GM23338 (cell line): ENCODE measurements at regions not wholly inside any gene's neighbourhood (a gene's known extent, or its start where the extent isn't known, plus 50 kb on each side); places are given as distances from the start of the nearest gene placed in this dataset.

ENCODE experiments used
- ATAC-seq: fragments of 200-7000 bp; cut with Tn5 transposase; 3 replicates; pipeline ENCODE4 v1.9.1; 2020
- DNase-seq: peaks from one replicate; pipeline ENCODE4 v3.0.0-alpha.2; 2015; ENCODE audit warnings: low spot score
- H2AFZ ChIP-seq: fragments of 200-600 bp; sonication (generic); 2 replicates; pipeline ENCODE4 v1.8.0; 2016; ENCODE audit warnings: antibody characterized with exemption, mild to moderate bottlenecking, moderate library complexity
- H3F3A ChIP-seq: fragments of 200-600 bp; sonication (generic); replicated peaks from 2 replicates; pipeline ENCODE4 v1.8.0; 2017; ENCODE audit warnings: antibody characterized with exemption, mixed run types, low read depth
- H3K27ac ChIP-seq: fragments of 200-600 bp; sonication (generic); 2 replicates; pipeline ENCODE4 v1.6.1; 2016; ENCODE audit warnings: low read depth
- H3K27me3 ChIP-seq: fragments of 200-600 bp; sonication (generic); 2 replicates; pipeline ENCODE4 v1.8.0; 2016; ENCODE audit warnings: mild to moderate bottlenecking, mixed run types, moderate library complexity; ENCODE audit not compliant: insufficient read depth
- H3K36me3 ChIP-seq: fragments of 200-600 bp; sonication (generic); 2 replicates; pipeline ENCODE4 v1.8.0; 2016; ENCODE audit warnings: mild to moderate bottlenecking; ENCODE audit not compliant: insufficient read depth
- H3K4me1 ChIP-seq: fragments of 200-600 bp; sonication (generic); 2 replicates; pipeline ENCODE4 v1.8.0; 2016; ENCODE audit warnings: mild to moderate bottlenecking, moderate library complexity; ENCODE audit not compliant: insufficient read depth
- H3K4me2 ChIP-seq: fragments of 200-600 bp; sonication (generic); 2 replicates; pipeline ENCODE4 v1.7.1; 2017; ENCODE audit warnings: mixed run types
- H3K4me3 ChIP-seq: fragments of 200-600 bp; sonication (generic); 2 replicates; pipeline ENCODE4 v1.6.1; 2016; ENCODE audit warnings: mixed run types
- H3K79me2 ChIP-seq: fragments of 200-600 bp; sonication (generic); replicated peaks from 2 replicates; pipeline ENCODE4 v1.8.0; 2017; ENCODE audit warnings: mild to moderate bottlenecking; ENCODE audit not compliant: insufficient read depth
- H3K9me2 ChIP-seq: fragments of 200-600 bp; sonication (generic); 2 replicates; pipeline ENCODE4 v1.8.0; 2017; ENCODE audit not compliant: insufficient read depth
- H4K20me1 ChIP-seq: fragments of 200-600 bp; sonication (generic); replicated peaks from 2 replicates; pipeline ENCODE4 v1.8.0; 2017; ENCODE audit warnings: mild to moderate bottlenecking; ENCODE audit not compliant: insufficient read depth
- H3K27ac Mint-ChIP-seq: 2 replicates; pipeline ENCODE4 v1.8.0; 2020; ENCODE audit warnings: inconsistent platforms, mild to moderate bottlenecking, moderate library complexity, mixed read lengths
- H3K27me3 Mint-ChIP-seq: 3 replicates; pipeline ENCODE4 v1.8.0; 2022; ENCODE audit warnings: low read depth, mild to moderate bottlenecking, moderate library complexity, mixed read lengths, inconsistent platforms; ENCODE audit not compliant: insufficient read depth, poor library complexity
- H3K36me3 Mint-ChIP-seq: 3 replicates; pipeline ENCODE4 v1.8.0; 2021; ENCODE audit warnings: low read depth, mild to moderate bottlenecking, inconsistent platforms, moderate library complexity, mixed read lengths
- H3K4me1 Mint-ChIP-seq: 3 replicates; pipeline ENCODE4 v1.8.0; 2020; ENCODE audit warnings: mild to moderate bottlenecking, inconsistent platforms, mixed read lengths
- H3K4me3 Mint-ChIP-seq: 3 replicates; pipeline ENCODE4 v1.8.0; 2021; ENCODE audit warnings: moderate library complexity, mild to moderate bottlenecking, inconsistent platforms, mixed read lengths
- H3K9me3 Mint-ChIP-seq: 3 replicates; pipeline ENCODE4 v1.8.0; 2020; ENCODE audit warnings: moderate library complexity, mild to moderate bottlenecking, inconsistent platforms, mixed read lengths
- CREB1 ChIP-seq: fragments of 250-450 bp; sonication (Bioruptor Pico); IDR thresholded peaks from 2 replicates; pipeline ENCODE4 v1.5.0; 2020; ENCODE audit warnings: low read depth, mild to moderate bottlenecking, moderate library complexity
- EZH2 ChIP-seq: fragments of 200-600 bp; sonication (generic); IDR thresholded peaks from one replicate; pipeline ENCODE4 v1.8.0; 2017; ENCODE audit warnings: antibody characterized with exemption, mild to moderate bottlenecking, low read depth; ENCODE audit not compliant: unreplicated experiment
- EZH2phosphoT487 ChIP-seq: fragments of 200-600 bp; sonication (generic); IDR thresholded peaks from one replicate; pipeline ENCODE4 v1.8.1; 2018; ENCODE audit warnings: antibody characterized with exemption; ENCODE audit not compliant: unreplicated experiment
- JUNB ChIP-seq: IDR thresholded peaks from one replicate; pipeline ENCODE4 v1.6.1; 2016; ENCODE audit warnings: antibody characterized with exemption; ENCODE audit not compliant: unreplicated experiment
- NANOG ChIP-seq: IDR thresholded peaks from 2 replicates; pipeline ENCODE4 v1.6.1; 2016; ENCODE audit warnings: antibody characterized with exemption, borderline replicate concordance
- POLR2AphosphoS5 ChIP-seq: IDR thresholded peaks from 2 replicates; pipeline ENCODE4 v1.6.1; 2016; ENCODE audit warnings: antibody characterized with exemption, low read depth
- STAT1 ChIP-seq: IDR thresholded peaks from one replicate; pipeline ENCODE4 v1.6.1; 2016; ENCODE audit warnings: antibody characterized with exemption; ENCODE audit not compliant: unreplicated experiment
- ZNF114 ChIP-seq: fragments of 250-450 bp; sonication (Bioruptor Pico); IDR thresholded peaks from 2 replicates; pipeline ENCODE4 v1.5.0; 2020; ENCODE audit warnings: mild to moderate bottlenecking, moderate library complexity
- ZNF331 ChIP-seq: fragments of 250-450 bp; sonication (Bioruptor Pico); IDR thresholded peaks from 2 replicates; pipeline ENCODE4 v1.5.0; 2020; ENCODE audit warnings: low read depth, mild to moderate bottlenecking, moderate library complexity
- TF ChIP-seq, protein P1 (sequence below), 2 experiments: fragments of 200-600 bp in 1 of 2; sonication (generic) in 1 of 2; conservative IDR thresholded peaks; 2 replicates each; pipeline versions ENCODE4 v1.5.1 to v1.6.1; 2016 to 2017; ENCODE audit warnings: antibody characterized with exemption in 2 of 2, low read depth in 2 of 2, mild to moderate bottlenecking in 2 of 2, moderate library complexity in 1 of 2
- TF ChIP-seq, protein P2 (sequence below): IDR thresholded peaks from 2 replicates; pipeline ENCODE4 v1.6.1; 2016; ENCODE audit warnings: antibody characterized with exemption
- TF ChIP-seq, protein P3 (sequence below): IDR thresholded peaks from one replicate; pipeline ENCODE4 v1.6.1; 2018; ENCODE audit warnings: antibody characterized with exemption; ENCODE audit not compliant: unreplicated experiment

DNA sequence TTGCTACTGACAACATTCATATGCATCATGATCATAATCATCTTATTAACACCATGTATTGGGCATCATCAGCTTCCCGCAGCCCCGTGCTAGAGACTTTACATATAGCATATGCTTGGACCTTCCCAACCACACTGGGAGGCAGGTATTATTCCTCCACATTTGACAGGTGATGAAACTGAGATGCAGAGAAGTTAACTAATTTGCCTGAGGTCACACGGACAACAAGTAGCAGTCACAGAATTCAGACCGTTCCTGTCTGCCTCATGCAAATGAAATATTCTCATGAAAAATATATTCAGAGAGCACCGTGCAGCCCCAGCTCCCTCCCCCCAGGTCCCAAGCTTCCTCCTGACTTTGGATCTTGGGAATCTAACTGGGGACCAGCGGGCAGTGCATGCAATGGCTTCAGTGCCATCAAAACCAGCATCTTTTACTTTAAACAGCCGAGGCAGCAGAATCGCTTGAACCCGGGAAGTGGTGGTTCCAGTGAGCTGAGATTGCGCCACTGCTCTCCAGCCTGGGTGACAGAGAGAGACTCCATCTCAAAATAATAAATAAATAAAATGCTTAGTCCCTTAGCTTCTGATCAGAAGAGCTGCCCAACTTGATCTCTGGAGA, 112.2 kb upstream of the GPR26 start (continued):
- TF ChIP-seq EZH2phosphoT487 (no peak), CREB1 (CRISPR knock-in tag) (no peak), STAT1 (no peak), ZNF114 (CRISPR knock-in tag) (no peak)
- TF ChIP-seq, protein P1, sequence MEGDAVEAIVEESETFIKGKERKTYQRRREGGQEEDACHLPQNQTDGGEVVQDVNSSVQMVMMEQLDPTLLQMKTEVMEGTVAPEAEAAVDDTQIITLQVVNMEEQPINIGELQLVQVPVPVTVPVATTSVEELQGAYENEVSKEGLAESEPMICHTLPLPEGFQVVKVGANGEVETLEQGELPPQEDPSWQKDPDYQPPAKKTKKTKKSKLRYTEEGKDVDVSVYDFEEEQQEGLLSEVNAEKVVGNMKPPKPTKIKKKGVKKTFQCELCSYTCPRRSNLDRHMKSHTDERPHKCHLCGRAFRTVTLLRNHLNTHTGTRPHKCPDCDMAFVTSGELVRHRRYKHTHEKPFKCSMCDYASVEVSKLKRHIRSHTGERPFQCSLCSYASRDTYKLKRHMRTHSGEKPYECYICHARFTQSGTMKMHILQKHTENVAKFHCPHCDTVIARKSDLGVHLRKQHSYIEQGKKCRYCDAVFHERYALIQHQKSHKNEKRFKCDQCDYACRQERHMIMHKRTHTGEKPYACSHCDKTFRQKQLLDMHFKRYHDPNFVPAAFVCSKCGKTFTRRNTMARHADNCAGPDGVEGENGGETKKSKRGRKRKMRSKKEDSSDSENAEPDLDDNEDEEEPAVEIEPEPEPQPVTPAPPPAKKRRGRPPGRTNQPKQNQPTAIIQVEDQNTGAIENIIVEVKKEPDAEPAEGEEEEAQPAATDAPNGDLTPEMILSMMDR (conservative IDR thresholded peaks at IDR 0.05; ENCODE audit: low read depth in 2 of 2), result no peak
- TF ChIP-seq, protein P2, sequence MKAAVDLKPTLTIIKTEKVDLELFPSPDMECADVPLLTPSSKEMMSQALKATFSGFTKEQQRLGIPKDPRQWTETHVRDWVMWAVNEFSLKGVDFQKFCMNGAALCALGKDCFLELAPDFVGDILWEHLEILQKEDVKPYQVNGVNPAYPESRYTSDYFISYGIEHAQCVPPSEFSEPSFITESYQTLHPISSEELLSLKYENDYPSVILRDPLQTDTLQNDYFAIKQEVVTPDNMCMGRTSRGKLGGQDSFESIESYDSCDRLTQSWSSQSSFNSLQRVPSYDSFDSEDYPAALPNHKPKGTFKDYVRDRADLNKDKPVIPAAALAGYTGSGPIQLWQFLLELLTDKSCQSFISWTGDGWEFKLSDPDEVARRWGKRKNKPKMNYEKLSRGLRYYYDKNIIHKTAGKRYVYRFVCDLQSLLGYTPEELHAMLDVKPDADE, result no peak
- TF ChIP-seq, protein P3, sequence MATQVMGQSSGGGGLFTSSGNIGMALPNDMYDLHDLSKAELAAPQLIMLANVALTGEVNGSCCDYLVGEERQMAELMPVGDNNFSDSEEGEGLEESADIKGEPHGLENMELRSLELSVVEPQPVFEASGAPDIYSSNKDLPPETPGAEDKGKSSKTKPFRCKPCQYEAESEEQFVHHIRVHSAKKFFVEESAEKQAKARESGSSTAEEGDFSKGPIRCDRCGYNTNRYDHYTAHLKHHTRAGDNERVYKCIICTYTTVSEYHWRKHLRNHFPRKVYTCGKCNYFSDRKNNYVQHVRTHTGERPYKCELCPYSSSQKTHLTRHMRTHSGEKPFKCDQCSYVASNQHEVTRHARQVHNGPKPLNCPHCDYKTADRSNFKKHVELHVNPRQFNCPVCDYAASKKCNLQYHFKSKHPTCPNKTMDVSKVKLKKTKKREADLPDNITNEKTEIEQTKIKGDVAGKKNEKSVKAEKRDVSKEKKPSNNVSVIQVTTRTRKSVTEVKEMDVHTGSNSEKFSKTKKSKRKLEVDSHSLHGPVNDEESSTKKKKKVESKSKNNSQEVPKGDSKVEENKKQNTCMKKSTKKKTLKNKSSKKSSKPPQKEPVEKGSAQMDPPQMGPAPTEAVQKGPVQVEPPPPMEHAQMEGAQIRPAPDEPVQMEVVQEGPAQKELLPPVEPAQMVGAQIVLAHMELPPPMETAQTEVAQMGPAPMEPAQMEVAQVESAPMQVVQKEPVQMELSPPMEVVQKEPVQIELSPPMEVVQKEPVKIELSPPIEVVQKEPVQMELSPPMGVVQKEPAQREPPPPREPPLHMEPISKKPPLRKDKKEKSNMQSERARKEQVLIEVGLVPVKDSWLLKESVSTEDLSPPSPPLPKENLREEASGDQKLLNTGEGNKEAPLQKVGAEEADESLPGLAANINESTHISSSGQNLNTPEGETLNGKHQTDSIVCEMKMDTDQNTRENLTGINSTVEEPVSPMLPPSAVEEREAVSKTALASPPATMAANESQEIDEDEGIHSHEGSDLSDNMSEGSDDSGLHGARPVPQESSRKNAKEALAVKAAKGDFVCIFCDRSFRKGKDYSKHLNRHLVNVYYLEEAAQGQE, result no peak

DNA sequence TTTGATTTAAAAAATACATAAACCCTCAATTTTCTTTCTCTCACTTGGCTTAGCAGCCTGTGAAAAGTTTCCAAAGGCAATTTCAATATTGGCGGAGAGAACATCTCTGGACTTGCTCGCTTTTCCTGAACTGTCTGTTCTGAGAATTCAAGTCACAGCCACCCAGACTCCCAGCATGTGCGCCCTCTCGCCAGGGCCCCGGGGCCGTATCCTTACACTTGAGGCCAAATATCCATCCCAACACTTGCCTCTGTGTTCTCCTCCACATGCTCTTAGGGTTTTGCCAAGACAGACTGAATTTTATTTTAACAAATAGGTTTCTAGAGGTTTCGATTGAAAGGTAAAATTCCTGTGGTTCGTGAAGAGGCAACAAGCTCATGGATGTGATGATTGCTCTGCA, 111.5 kb upstream of the GPR26 start:
- Histone ChIP-seq H3K4me1 (no peaks in the 10 kb centered on the region), H3K27me3 (no peaks in the 10 kb centered on the region), H2AFZ (no peak overlapping the region), H3K4me3 (no peak overlapping the region), H3F3A (no peaks in the 10 kb centered on the region), H4K20me1 (no peaks in the 10 kb centered on the region), H3K4me2 (no peak overlapping the region), H3K79me2 (no peaks in the 10 kb centered on the region), H3K27ac (no peak overlapping the region), H3K9me2 (no peaks in the 10 kb centered on the region), H3K36me3 (no peaks in the 10 kb centered on the region)
- H3K4me1 Mint-ChIP-seq, result peaks cover 14% of the 10 kb centered on the region
- DNase-seq (no peak), ATAC-seq (no peak)
- no peak overlapping the region for H3K27ac Mint-ChIP-seq
- H3K27me3 Mint-ChIP-seq, result peaks cover 7% of the 10 kb centered on the region
- no peaks in the 10 kb centered on the region for H3K9me3 Mint-ChIP-seq
- H3K4me3 Mint-ChIP-seq, result no peak overlapping the region
- no peaks in the 10 kb centered on the region for H3K36me3 Mint-ChIP-seq
- TF ChIP-seq, protein P2, result no peak
- TF ChIP-seq ZNF331, result no peak
- no peak for TF ChIP-seq EZH2
- TF ChIP-seq JUNB, result no peak
- TF ChIP-seq NANOG, result no peak
- no peak for TF ChIP-seq POLR2AphosphoS5
- TF ChIP-seq, protein P3, result no peak
- TF ChIP-seq, protein P1 (conservative IDR thresholded peaks at IDR 0.05; ENCODE audit: low read depth in 2 of 2), result no peak
